Endodermal cell (in vitro differentiated cells): ENCODE measurements at regions not wholly inside any gene's neighbourhood (a gene's known extent, or its start where the extent isn't known, plus 50 kb on each side); places are given as distances from the start of the nearest gene placed in this dataset.

ENCODE experiments used
- DNase-seq: peaks from one replicate; pipeline ENCODE4 v3.0.0-alpha.2; 2017
- H3K27ac ChIP-seq: 2 replicates; pipeline ENCODE4 v1.5.1; 2013; ENCODE audit warnings: mild to moderate bottlenecking, low read depth, low read length, moderate library complexity
- H3K27me3 ChIP-seq: 2 replicates; pipeline ENCODE4 v1.6.1; 2013; ENCODE audit warnings: mild to moderate bottlenecking, low read length, moderate library complexity; ENCODE audit not compliant: insufficient read depth, control insufficient read depth, poor library complexity, severe bottlenecking
- H3K36me3 ChIP-seq: 2 replicates; pipeline ENCODE4 v1.7.0; 2013; ENCODE audit warnings: mild to moderate bottlenecking, low read length, moderate library complexity; ENCODE audit not compliant: control insufficient read depth, insufficient read depth
- H3K4me1 ChIP-seq: one replicate; pipeline ENCODE4 v1.7.0; 2013; ENCODE audit warnings: low read length; ENCODE audit not compliant: control insufficient read depth, insufficient read depth
- H3K4me3 ChIP-seq: 2 replicates; pipeline ENCODE4 v1.5.1; 2013; ENCODE audit warnings: mild to moderate bottlenecking, low read length, moderate library complexity
- H3K9ac ChIP-seq: 2 replicates; pipeline ENCODE4 v1.6.1; 2013; ENCODE audit warnings: mild to moderate bottlenecking, low read length, moderate library complexity; ENCODE audit not compliant: poor library complexity, severe bottlenecking; ENCODE audit errors: extremely low read depth
- H3K9me3 ChIP-seq: 2 replicates; pipeline ENCODE4 v1.6.1; 2013; ENCODE audit warnings: mild to moderate bottlenecking, low read length, moderate library complexity; ENCODE audit not compliant: control insufficient read depth
- H3K27ac Mint-ChIP-seq: 2 replicates; pipeline ENCODE4 v1.8.0; 2020; ENCODE audit warnings: mixed read lengths
- H3K27me3 Mint-ChIP-seq: 2 replicates; pipeline ENCODE4 v1.8.0; 2021; ENCODE audit warnings: mild to moderate bottlenecking, mixed read lengths; ENCODE audit not compliant: insufficient read depth
- H3K36me3 Mint-ChIP-seq: 2 replicates; pipeline ENCODE4 v1.8.0; 2020; ENCODE audit warnings: low read depth, mixed read lengths
- H3K4me1 Mint-ChIP-seq: 2 replicates; pipeline ENCODE4 v1.8.0; 2020; ENCODE audit warnings: mixed read lengths
- H3K4me3 Mint-ChIP-seq: 2 replicates; pipeline ENCODE4 v1.8.0; 2020; ENCODE audit warnings: mild to moderate bottlenecking, moderate library complexity, mixed read lengths
- H3K9me3 Mint-ChIP-seq: 2 replicates; pipeline ENCODE4 v1.8.0; 2020; ENCODE audit warnings: mild to moderate bottlenecking, mixed read lengths
- WGBS, 2 experiments: methylation state at CpG; one replicate each; pipeline versions ENCODE4 v1.1.5 to v1.1.7; 2013; ENCODE audit warnings: missing lambda C conversion rate in 2 of 2, mixed read lengths in 1 of 2; ENCODE audit not compliant: insufficient coverage in 1 of 2, insufficient read length in 1 of 2; 5-methylcytosine and 5-hydroxymethylcytosine counted together
- TF ChIP-seq, protein P1 (sequence below): fragments of 200-600 bp; sonication (generic); conservative IDR thresholded peaks from 2 replicates; pipeline ENCODE4 v1.5.0; 2021; ENCODE audit warnings: antibody characterized with exemption, mild to moderate bottlenecking

DNA sequence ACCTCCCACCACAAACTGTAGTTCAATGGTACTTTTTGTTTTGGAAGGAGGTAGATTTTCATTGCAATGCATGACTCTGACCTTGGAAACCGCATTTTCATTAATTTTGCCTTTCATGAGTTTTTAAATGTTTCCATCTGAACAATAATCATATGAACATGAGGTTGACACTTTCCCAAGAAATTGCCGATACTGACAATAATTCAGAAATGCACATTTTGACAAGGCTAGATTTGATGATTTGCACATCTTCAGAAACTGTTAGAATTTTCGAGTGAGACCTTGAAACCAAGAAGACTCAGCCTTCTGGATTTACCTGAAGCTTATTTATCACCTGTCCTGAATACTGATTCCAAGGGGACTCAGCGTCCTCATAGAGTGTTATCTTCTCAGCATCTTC is 93.8 kb upstream of the NTRK2 start:
- no peaks in the 10 kb centered on the region for H3K9me3 Mint-ChIP-seq
- peaks cover 14% of the 10 kb centered on the region for H3K27me3 Mint-ChIP-seq
- peaks cover under 1% of the 10 kb centered on the region for H3K4me1 ChIP-seq
- no peak for DNase-seq
- H3K9me3 ChIP-seq, result no peaks in the 10 kb centered on the region
- peaks cover 9% of the 10 kb centered on the region for H3K4me1 Mint-ChIP-seq
- no peak overlapping the region for H3K4me3 Mint-ChIP-seq
- TF ChIP-seq, protein P1, sequence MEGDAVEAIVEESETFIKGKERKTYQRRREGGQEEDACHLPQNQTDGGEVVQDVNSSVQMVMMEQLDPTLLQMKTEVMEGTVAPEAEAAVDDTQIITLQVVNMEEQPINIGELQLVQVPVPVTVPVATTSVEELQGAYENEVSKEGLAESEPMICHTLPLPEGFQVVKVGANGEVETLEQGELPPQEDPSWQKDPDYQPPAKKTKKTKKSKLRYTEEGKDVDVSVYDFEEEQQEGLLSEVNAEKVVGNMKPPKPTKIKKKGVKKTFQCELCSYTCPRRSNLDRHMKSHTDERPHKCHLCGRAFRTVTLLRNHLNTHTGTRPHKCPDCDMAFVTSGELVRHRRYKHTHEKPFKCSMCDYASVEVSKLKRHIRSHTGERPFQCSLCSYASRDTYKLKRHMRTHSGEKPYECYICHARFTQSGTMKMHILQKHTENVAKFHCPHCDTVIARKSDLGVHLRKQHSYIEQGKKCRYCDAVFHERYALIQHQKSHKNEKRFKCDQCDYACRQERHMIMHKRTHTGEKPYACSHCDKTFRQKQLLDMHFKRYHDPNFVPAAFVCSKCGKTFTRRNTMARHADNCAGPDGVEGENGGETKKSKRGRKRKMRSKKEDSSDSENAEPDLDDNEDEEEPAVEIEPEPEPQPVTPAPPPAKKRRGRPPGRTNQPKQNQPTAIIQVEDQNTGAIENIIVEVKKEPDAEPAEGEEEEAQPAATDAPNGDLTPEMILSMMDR, result no peak
- no peaks in the 10 kb centered on the region for H3K36me3 Mint-ChIP-seq
- H3K9ac ChIP-seq, result no peak overlapping the region
- no peaks in the 10 kb centered on the region for H3K27me3 ChIP-seq
- no peak overlapping the region for H3K27ac ChIP-seq
- 91 to 96% methylated on average over 4 of the region's 4 CpGs for WGBS, 2 experiments
- H3K27ac Mint-ChIP-seq, result no peak overlapping the region
- H3K36me3 ChIP-seq, result no peaks in the 10 kb centered on the region
- H3K4me3 ChIP-seq, result no peak overlapping the region

DNA sequence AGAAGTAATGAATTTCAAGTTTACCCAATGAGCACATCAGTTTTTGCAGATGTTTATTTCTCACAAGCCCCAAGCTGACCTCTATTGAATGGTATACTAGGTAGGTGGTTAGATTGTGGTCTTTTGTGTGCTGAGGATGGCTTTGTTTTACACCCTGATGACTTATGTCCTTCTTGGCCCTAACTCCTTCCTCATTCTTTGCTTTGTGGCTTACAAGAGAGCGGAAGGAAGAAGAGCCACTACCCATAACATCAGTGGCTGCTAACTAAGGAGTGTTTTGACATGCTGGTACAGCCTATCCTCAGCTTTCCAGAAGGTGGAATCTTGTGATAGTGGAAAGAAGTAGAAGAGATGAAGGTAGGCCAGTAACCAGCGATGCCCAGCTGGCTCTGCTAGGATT is 85.7 kb upstream of the NTRK2 start:
- Histone ChIP-seq H3K4me1 (no peaks in the 10 kb centered on the region), H3K9me3 (no peaks in the 10 kb centered on the region), H3K36me3 (no peaks in the 10 kb centered on the region), H3K27me3 (peaks cover 27% of the 10 kb centered on the region), H3K4me3 (no peak overlapping the region), H3K27ac (no peak overlapping the region), H3K9ac (no peak overlapping the region)
- no peaks in the 10 kb centered on the region for H3K36me3 Mint-ChIP-seq
- peaks cover 20% of the 10 kb centered on the region for H3K27me3 Mint-ChIP-seq
- no peaks in the 10 kb centered on the region for H3K9me3 Mint-ChIP-seq
- H3K4me1 Mint-ChIP-seq, result peaks cover 6% of the 10 kb centered on the region
- H3K4me3 Mint-ChIP-seq, result no peak overlapping the region
- WGBS, 2 experiments, result 88 to 100% methylated on average over 1 to 2 of the region's 2 CpGs
- TF ChIP-seq, protein P1, result no peak
- DNase-seq, result no peak
- no peak overlapping the region for H3K27ac Mint-ChIP-seq

GRCh38 chr9:84586662-84587061 is 82.9 kb upstream of the NTRK2 start:
- Mint-ChIP-seq H3K4me1 (peaks cover 10% of the 10 kb centered on the region), H3K36me3 (no peaks in the 10 kb centered on the region), H3K9me3 (no peaks in the 10 kb centered on the region), H3K27me3 (peaks cover 27% of the 10 kb centered on the region), H3K4me3 (no peak overlapping the region), H3K27ac (no peak overlapping the region)
- H3K9ac ChIP-seq, result no peak overlapping the region
- H3K4me1 ChIP-seq, result no peaks in the 10 kb centered on the region
- 78 to 100% methylated on average over 1 to 3 of the region's 3 CpGs for WGBS, 2 experiments
- no peak for DNase-seq
- TF ChIP-seq, protein P1, result no peak
- H3K4me3 ChIP-seq, result no peak overlapping the region
- no peaks in the 10 kb centered on the region for H3K36me3 ChIP-seq
- H3K27ac ChIP-seq, result no peak overlapping the region
- H3K27me3 ChIP-seq, result peaks cover 45% of the 10 kb centered on the region
- no peaks in the 10 kb centered on the region for H3K9me3 ChIP-seq
